ENCODE measurements at regions not wholly inside any gene's neighbourhood (a gene's known extent, or its start where the extent isn't known, plus 50 kb on each side); places are given as distances from the start of the nearest gene placed in this dataset.

DNA sequence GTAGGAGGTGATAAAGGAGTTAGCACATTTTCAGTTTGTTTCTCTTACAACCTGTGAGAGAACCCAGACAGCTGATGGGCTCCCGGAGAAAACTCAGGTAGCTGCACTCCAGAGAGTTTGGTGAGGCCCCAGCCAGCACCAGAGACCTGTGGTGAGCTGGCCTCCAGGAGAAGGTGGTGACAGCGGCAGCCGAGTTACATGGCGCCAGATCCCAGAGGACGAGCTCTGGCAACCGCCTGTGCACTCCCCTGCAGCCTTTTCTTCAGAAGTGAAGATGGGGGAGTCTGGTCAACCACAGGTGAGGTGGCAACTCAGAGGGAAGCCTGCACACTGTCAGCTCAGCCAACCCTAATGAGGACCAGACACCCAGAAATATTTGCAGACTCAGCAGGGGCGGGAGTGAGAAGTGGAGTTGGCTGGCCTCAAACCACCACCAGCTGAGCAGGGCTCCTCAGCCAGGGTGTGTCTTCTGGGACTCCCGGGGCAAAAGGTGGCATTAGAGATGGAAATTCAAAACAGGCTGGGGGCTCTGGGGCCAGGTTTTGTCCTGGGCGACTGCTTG, 209.7 kb downstream of the SETD4 start:
- Mint-ChIP-seq H3K36me3 (ENCODE audit: unreplicated experiment) (no peaks in the 10 kb centered on the region), H3K27ac (ENCODE audit: unreplicated experiment) (no peak overlapping the region), H3K4me3 (ENCODE audit: unreplicated experiment) (no peak overlapping the region), H3K9me3 (ENCODE audit: unreplicated experiment) (no peaks in the 10 kb centered on the region), H3K4me1 (ENCODE audit: low read depth, unreplicated experiment) (no peaks in the 10 kb centered on the region), H3K27me3 (ENCODE audit: unreplicated experiment) (peaks cover 6% of the 10 kb centered on the region)
- TF ChIP-seq, protein P1, sequence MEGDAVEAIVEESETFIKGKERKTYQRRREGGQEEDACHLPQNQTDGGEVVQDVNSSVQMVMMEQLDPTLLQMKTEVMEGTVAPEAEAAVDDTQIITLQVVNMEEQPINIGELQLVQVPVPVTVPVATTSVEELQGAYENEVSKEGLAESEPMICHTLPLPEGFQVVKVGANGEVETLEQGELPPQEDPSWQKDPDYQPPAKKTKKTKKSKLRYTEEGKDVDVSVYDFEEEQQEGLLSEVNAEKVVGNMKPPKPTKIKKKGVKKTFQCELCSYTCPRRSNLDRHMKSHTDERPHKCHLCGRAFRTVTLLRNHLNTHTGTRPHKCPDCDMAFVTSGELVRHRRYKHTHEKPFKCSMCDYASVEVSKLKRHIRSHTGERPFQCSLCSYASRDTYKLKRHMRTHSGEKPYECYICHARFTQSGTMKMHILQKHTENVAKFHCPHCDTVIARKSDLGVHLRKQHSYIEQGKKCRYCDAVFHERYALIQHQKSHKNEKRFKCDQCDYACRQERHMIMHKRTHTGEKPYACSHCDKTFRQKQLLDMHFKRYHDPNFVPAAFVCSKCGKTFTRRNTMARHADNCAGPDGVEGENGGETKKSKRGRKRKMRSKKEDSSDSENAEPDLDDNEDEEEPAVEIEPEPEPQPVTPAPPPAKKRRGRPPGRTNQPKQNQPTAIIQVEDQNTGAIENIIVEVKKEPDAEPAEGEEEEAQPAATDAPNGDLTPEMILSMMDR (IDR thresholded peaks at IDR 0.05; ENCODE audit: partially characterized antibody, unreplicated experiment): no peak
- no peak for DNase-seq

DNA sequence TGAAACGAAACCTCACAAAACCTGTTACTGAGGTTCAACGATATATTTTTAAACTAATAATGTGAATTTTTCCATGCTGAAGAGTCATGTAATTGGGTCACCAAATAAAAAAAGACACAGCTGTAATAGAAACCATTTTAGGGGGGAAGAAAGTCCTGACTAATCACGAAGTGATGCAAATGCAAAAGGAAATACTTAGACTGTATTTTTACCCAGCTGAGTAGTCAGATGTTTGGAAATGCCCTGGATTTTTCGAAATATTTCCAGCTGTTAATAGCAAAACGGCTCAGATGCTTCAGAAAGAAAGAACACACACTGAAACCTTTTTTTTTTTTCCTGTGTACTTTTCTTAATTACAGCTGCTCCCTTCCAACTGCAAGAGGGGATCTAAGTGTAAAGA, 210.3 kb downstream of the SETD4 start:
- no peaks in the 10 kb centered on the region for H3K36me3 Mint-ChIP-seq (ENCODE audit: unreplicated experiment)
- H3K4me1 Mint-ChIP-seq (ENCODE audit: low read depth, unreplicated experiment): no peaks in the 10 kb centered on the region
- no peak overlapping the region for H3K27ac Mint-ChIP-seq (ENCODE audit: unreplicated experiment)
- no peaks in the 10 kb centered on the region for H3K9me3 Mint-ChIP-seq (ENCODE audit: unreplicated experiment)
- DNase-seq: no peak
- no peak overlapping the region for H3K4me3 Mint-ChIP-seq (ENCODE audit: unreplicated experiment)
- TF ChIP-seq, protein P1 (IDR thresholded peaks at IDR 0.05; ENCODE audit: partially characterized antibody, unreplicated experiment): no peak
- peaks cover 4% of the 10 kb centered on the region for H3K27me3 Mint-ChIP-seq (ENCODE audit: unreplicated experiment)

DNA sequence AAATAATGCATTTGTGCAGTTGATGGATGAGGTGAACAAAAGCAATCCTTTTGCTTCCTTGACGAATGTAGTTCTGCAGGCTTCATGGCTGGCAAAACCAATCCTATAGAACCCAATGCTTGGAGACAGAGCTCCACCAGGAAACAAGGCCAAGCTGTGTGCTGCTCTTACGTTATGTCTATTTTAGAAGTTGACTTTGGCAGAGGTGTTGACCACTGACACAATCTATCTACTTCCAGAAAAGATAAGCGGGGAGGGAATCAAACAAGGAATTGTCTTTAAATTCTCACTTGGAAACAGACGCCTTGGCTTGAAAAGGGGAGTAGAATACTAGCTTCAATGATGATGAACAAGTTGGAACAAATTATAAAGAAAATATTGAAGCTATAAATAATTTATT, 211.2 kb downstream of the SETD4 start:
- Mint-ChIP-seq H3K27me3 (ENCODE audit: unreplicated experiment) (peaks cover 4% of the 10 kb centered on the region), H3K4me1 (ENCODE audit: low read depth, unreplicated experiment) (no peaks in the 10 kb centered on the region), H3K4me3 (ENCODE audit: unreplicated experiment) (no peak overlapping the region), H3K36me3 (ENCODE audit: unreplicated experiment) (no peaks in the 10 kb centered on the region), H3K27ac (ENCODE audit: unreplicated experiment) (no peak overlapping the region), H3K9me3 (ENCODE audit: unreplicated experiment) (no peaks in the 10 kb centered on the region)
- DNase-seq: no peak
- TF ChIP-seq, protein P1 (IDR thresholded peaks at IDR 0.05; ENCODE audit: partially characterized antibody, unreplicated experiment): no peak

DNA sequence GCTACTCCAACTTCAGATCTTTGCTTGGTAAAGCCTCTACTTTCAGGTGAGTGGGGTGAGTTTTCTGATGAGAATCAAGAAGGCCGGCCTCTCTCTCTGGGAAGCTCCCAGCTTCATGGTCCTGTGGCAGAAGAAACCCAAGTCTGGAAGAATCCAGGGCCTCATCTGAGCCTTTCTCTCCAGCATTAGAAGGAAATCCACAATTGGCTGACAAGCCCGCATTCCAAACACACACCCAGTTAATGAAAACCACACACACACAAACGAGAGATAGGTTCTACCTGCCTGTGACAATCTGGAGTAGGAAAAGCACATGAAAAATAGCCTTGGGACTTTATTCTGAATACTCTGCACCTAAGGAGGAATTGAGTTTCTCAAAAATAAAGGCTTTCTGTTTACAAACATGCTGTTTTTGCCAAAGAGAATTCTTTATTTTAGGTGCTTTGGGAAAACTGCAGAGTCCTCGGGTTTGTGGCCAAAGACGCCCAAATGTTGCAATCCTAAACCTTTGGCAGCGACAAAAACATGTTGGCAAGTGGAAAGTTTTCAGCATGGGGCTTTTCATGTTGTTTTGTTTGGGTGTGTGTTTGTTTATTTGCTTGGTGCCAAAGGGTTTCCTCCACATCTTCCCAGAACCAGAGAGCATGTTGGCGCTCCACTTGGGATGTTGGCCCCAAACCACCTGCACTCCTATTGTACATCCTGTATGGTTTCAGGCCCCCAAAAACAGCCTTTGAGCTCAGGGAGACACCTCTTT, 216.2 kb downstream of the SETD4 start:
- H3K27me3 Mint-ChIP-seq (ENCODE audit: unreplicated experiment): peaks cover 6% of the 10 kb centered on the region
- no peak overlapping the region for H3K27ac Mint-ChIP-seq (ENCODE audit: unreplicated experiment)
- H3K36me3 Mint-ChIP-seq (ENCODE audit: unreplicated experiment): no peaks in the 10 kb centered on the region
- H3K4me3 Mint-ChIP-seq (ENCODE audit: unreplicated experiment): no peak overlapping the region
- TF ChIP-seq, protein P1 (IDR thresholded peaks at IDR 0.05; ENCODE audit: partially characterized antibody, unreplicated experiment): no peak
- no peak for DNase-seq
- peaks cover 3% of the 10 kb centered on the region for H3K4me1 Mint-ChIP-seq (ENCODE audit: low read depth, unreplicated experiment)
- H3K9me3 Mint-ChIP-seq (ENCODE audit: unreplicated experiment): no peaks in the 10 kb centered on the region

DNA sequence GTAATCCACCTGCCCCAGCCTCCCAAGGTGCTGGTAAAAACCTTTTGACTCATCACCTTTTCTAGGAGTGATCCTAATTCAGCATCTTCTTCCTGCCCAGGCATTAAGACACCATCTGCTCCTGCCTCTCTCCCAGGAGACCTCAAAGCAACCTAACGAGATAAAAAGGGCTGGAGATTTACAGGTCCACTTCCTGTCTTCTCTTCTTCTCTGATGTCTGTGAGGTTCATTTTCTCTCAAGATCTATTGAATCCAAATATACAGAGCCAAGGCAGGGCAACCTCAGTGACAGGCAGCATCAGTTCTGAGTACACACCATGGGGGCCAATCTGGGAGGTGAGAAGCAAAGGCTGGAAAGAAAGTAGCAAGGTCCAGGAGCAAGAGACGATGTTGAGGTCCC, 219.4 kb downstream of the SETD4 start:
- Mint-ChIP-seq H3K27ac (ENCODE audit: unreplicated experiment) (no peak overlapping the region), H3K4me1 (ENCODE audit: low read depth, unreplicated experiment) (peaks cover 3% of the 10 kb centered on the region), H3K27me3 (ENCODE audit: unreplicated experiment) (peaks cover 5% of the 10 kb centered on the region), H3K4me3 (ENCODE audit: unreplicated experiment) (no peak overlapping the region), H3K36me3 (ENCODE audit: unreplicated experiment) (no peaks in the 10 kb centered on the region), H3K9me3 (ENCODE audit: unreplicated experiment) (no peaks in the 10 kb centered on the region)
- no peak for DNase-seq
- TF ChIP-seq, protein P1 (IDR thresholded peaks at IDR 0.05; ENCODE audit: partially characterized antibody, unreplicated experiment): no peak
